ENCODE measurements at regions not wholly inside any gene's neighbourhood (a gene's known extent, or its start where the extent isn't known, plus 50 kb on each side); places are given as distances from the start of the nearest gene placed in this dataset.

DNA sequence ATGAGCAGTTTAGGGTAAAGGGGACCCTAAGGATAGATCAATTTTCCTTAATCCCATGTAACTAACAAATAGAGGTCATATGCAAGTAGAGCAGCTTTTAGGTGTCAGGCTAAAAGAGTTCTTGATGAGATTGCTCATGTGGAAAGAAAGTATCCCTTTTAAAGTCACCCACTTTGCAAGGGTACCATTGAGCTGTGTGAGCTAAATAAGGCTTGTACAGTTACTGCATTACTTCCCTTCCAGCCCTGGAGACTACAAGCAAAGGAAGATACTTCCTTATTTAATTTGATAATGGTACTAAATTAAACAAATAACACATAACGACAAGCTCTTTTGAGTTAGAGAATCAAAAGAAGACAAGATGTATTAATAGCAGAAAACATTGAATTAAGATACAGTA is 191.7 kb downstream of the TMX1 start:
- H4K20me1 ChIP-seq (ENCODE audit: insufficient read depth, low read length), result no peaks in the 10 kb centered on the region
- no peak overlapping the region for H2AFZ ChIP-seq (ENCODE audit: low read length)
- DNase-seq (ENCODE audit: low spot score) (no peak), FAIRE-seq (no peak), ATAC-seq (no peak)
- intact Hi-C loops (cut with micrococcal nuclease; ENCODE audit: unreplicated experiment), result no loop called here
- no peaks in the 10 kb centered on the region for H3K9me3 ChIP-seq (ENCODE audit: low read length)
- in situ Hi-C loops (cut with HindIII; ENCODE audit: extremely low pct_ligation_motif_present, low pct_unique_long_range_greater_than_20kb), result no loop called here
- ChIA-PET CTCF (ENCODE audit: low intra/inter-chr PET ratio, low total read pairs) (no interaction called here), POLR2A (no interaction called here)
- H3K79me2 ChIP-seq (ENCODE audit: insufficient read depth, low read length), result no peaks in the 10 kb centered on the region
- no peak overlapping the region for H3K4me3 ChIP-seq (replicated peaks in 1 of 3; ENCODE audit: insufficient read depth in 1 of 3, low read depth in 2 of 3, low read length in 3 of 3)
- H3K27me3 ChIP-seq (ENCODE audit: control insufficient read depth in 1 of 2, insufficient read depth in 2 of 2, low read length in 2 of 2), result no peaks in the 10 kb centered on the region
- H3K4me2 ChIP-seq (ENCODE audit: low read depth, low read length), result no peak overlapping the region; the same call in 1 of the 2 replicates
- H3K27ac ChIP-seq (ENCODE audit: extremely low read length, insufficient read depth, low read length), result no peak overlapping the region
- no peak overlapping the region for H3K9ac ChIP-seq (ENCODE audit: insufficient read depth, low read depth, low read length)
- peaks cover 34% of the 10 kb centered on the region for H3K4me1 ChIP-seq (ENCODE audit: insufficient read depth, low read length)
- 3% methylated on average over 1 of the region's 1 CpG for WGBS (ENCODE audit: low lambda C conversion rate)
- no peaks in the 10 kb centered on the region for H3K36me3 ChIP-seq (replicated peaks in 1 of 2; ENCODE audit: control insufficient read depth in 1 of 2, insufficient read depth in 2 of 2, low read length in 2 of 2)
- no peak for TF ChIP-seq ZNF629 (CRISPR knock-in tag; conservative IDR thresholded peaks at IDR 0.05)
- no peak for TF ChIP-seq MTA3 (CRISPR knock-in tag; IDR thresholded peaks at IDR 0.05)
- no peak for TF ChIP-seq ZNF136 (CRISPR knock-in tag; IDR thresholded peaks at IDR 0.05; ENCODE audit: low read depth)
- TF ChIP-seq, protein P1, sequence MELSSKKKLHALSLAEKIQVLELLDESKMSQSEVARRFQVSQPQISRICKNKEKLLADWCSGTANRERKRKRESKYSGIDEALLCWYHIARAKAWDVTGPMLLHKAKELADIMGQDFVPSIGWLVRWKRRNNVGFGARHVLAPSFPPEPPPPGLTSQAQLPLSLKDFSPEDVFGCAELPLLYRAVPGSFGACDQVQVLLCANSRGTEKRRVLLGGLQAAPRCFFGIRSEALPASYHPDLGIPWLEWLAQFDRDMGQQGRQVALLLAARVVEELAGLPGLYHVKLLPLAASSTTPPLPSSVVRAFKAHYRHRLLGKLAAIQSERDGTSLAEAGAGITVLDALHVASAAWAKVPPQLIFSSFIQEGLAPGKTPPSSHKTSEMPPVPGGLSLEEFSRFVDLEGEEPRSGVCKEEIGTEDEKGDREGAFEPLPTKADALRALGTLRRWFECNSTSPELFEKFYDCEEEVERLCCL (CRISPR knock-in tag; IDR thresholded peaks at IDR 0.05; ENCODE audit: borderline replicate concordance), result no peak
- no peak for TF ChIP-seq HOXA7 (CRISPR knock-in tag; IDR thresholded peaks at IDR 0.05)
- no peak for TF ChIP-seq ZNF329 (CRISPR knock-in tag; IDR thresholded peaks at IDR 0.05; ENCODE audit: low read depth)
- no peak for TF ChIP-seq ZBTB40 (IDR thresholded peaks at IDR 0.05)
- no peak for TF ChIP-seq ZBTB40 (CRISPR knock-in tag; IDR thresholded peaks at IDR 0.05)
- TF ChIP-seq ZBTB25 (CRISPR knock-in tag; IDR thresholded peaks at IDR 0.05), result no peak
- no TSS peak for BruUV-seq (replicated peaks)

All from HepG2 (cell line).